ENCODE measurements at regions not wholly inside any gene's neighbourhood (a gene's known extent, or its start where the extent isn't known, plus 50 kb on each side); places are given as distances from the start of the nearest gene placed in this dataset.

- BruUV-seq (replicated peaks), result no TSS peak
- Mint-ChIP-seq H3K4me1 (ENCODE audit: insufficient read depth, unreplicated experiment) (no peaks in the 10 kb centered on the region), H3K27ac (ENCODE audit: low read depth, unreplicated experiment) (no peak overlapping the region), H3K36me3 (ENCODE audit: insufficient read depth, unreplicated experiment) (no peaks in the 10 kb centered on the region), H3K27me3 (ENCODE audit: insufficient read depth, unreplicated experiment) (peaks cover 26% of the 10 kb centered on the region), H3K9me3 (ENCODE audit: unreplicated experiment) (no peaks in the 10 kb centered on the region), H3K4me3 (ENCODE audit: unreplicated experiment) (no peak overlapping the region)
- TF ChIP-seq, protein P1, sequence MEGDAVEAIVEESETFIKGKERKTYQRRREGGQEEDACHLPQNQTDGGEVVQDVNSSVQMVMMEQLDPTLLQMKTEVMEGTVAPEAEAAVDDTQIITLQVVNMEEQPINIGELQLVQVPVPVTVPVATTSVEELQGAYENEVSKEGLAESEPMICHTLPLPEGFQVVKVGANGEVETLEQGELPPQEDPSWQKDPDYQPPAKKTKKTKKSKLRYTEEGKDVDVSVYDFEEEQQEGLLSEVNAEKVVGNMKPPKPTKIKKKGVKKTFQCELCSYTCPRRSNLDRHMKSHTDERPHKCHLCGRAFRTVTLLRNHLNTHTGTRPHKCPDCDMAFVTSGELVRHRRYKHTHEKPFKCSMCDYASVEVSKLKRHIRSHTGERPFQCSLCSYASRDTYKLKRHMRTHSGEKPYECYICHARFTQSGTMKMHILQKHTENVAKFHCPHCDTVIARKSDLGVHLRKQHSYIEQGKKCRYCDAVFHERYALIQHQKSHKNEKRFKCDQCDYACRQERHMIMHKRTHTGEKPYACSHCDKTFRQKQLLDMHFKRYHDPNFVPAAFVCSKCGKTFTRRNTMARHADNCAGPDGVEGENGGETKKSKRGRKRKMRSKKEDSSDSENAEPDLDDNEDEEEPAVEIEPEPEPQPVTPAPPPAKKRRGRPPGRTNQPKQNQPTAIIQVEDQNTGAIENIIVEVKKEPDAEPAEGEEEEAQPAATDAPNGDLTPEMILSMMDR (IDR thresholded peaks at IDR 0.05; ENCODE audit: unreplicated experiment), result no peak
- ChIA-PET CTCF (interaction anchor here (0.7 to 1.1 kb wide), 2 partner anchors 229 to 627 kb away, joined by 3 read pairs; no protein-coding TSS in a partner anchor), POLR2A (no interaction called here)
- intact Hi-C loops (cut with micrococcal nuclease), result no loop called here
- no peak for DNase-seq (ENCODE audit: unreplicated experiment)
Measured at GRCh38 chr1:213876531-213876930, 111.2 kb upstream of the PROX1 start.

DNA sequence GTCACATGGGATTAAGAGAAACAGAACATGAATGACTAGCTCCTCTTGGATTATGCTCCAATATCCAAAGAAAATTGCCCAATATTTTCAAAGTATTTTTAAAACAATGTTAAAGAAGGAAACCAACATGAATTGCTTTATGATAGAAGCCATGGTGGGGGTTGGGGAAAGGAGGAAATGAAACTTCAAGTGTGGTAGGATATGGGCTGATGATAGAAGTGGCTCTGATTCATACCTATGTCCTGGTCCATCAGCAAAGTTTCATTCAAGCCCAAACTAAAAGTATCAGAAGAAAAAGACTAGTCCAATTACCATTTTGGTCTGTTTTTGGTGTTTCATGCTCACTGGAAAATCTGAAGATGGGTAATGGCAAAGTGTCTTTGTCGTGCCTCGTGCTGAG, 104.2 kb upstream of the PROX1 start:
- H3K27ac Mint-ChIP-seq (ENCODE audit: low read depth, unreplicated experiment), result no peak overlapping the region
- H3K36me3 Mint-ChIP-seq (ENCODE audit: insufficient read depth, unreplicated experiment), result no peaks in the 10 kb centered on the region
- H3K9me3 Mint-ChIP-seq (ENCODE audit: unreplicated experiment), result no peaks in the 10 kb centered on the region
- peaks cover 3% of the 10 kb centered on the region for H3K27me3 Mint-ChIP-seq (ENCODE audit: insufficient read depth, unreplicated experiment)
- POLR2A ChIA-PET, result no interaction called here
- TF ChIP-seq, protein P1 (IDR thresholded peaks at IDR 0.05; ENCODE audit: unreplicated experiment), result no peak
- intact Hi-C loops (cut with micrococcal nuclease), result no loop called here
- H3K4me3 Mint-ChIP-seq (ENCODE audit: unreplicated experiment), result no peak overlapping the region
- DNase-seq (ENCODE audit: unreplicated experiment), result no peak
- H3K4me1 Mint-ChIP-seq (ENCODE audit: insufficient read depth, unreplicated experiment), result no peaks in the 10 kb centered on the region
- CTCF ChIA-PET, result interaction anchor here (0.8 kb wide), 1 partner anchor 11 kb away, joined by 3 read pairs; no protein-coding TSS in a partner anchor
- BruUV-seq (replicated peaks), result no TSS peak

GRCh38 chr1:213884402-213884801, 103.4 kb upstream of the PROX1 start:
- CTCF ChIA-PET, result interaction anchor here (0.7 kb wide), 1 partner anchor 14 kb away, joined by 3 read pairs; no protein-coding TSS in a partner anchor
- no peaks in the 10 kb centered on the region for H3K4me1 Mint-ChIP-seq (ENCODE audit: insufficient read depth, unreplicated experiment)
- no peak overlapping the region for H3K4me3 Mint-ChIP-seq (ENCODE audit: unreplicated experiment)
- TF ChIP-seq, protein P1 (IDR thresholded peaks at IDR 0.05; ENCODE audit: unreplicated experiment), result no peak
- no peaks in the 10 kb centered on the region for H3K27me3 Mint-ChIP-seq (ENCODE audit: insufficient read depth, unreplicated experiment)
- no peaks in the 10 kb centered on the region for H3K36me3 Mint-ChIP-seq (ENCODE audit: insufficient read depth, unreplicated experiment)
- intact Hi-C loops (cut with micrococcal nuclease), result no loop called here
- H3K27ac Mint-ChIP-seq (ENCODE audit: low read depth, unreplicated experiment), result no peak overlapping the region
- no peak for DNase-seq (ENCODE audit: unreplicated experiment)
- BruUV-seq (replicated peaks), result no TSS peak
- POLR2A ChIA-PET, result no interaction called here
- no peaks in the 10 kb centered on the region for H3K9me3 Mint-ChIP-seq (ENCODE audit: unreplicated experiment)

GRCh38 chr1:213884942-213885341, 102.8 kb upstream of the PROX1 start:
- no peaks in the 10 kb centered on the region for H3K36me3 Mint-ChIP-seq (ENCODE audit: insufficient read depth, unreplicated experiment)
- POLR2A ChIA-PET, result no interaction called here
- intact Hi-C loops (cut with micrococcal nuclease), result no loop called here

More at GRCh38 chr1:213884942-213885341, 102.8 kb upstream of the PROX1 start:
- no peak for DNase-seq (ENCODE audit: unreplicated experiment)
- H3K27ac Mint-ChIP-seq (ENCODE audit: low read depth, unreplicated experiment), result no peak overlapping the region
- no peaks in the 10 kb centered on the region for H3K9me3 Mint-ChIP-seq (ENCODE audit: unreplicated experiment)
- no peak overlapping the region for H3K4me3 Mint-ChIP-seq (ENCODE audit: unreplicated experiment)
- H3K4me1 Mint-ChIP-seq (ENCODE audit: insufficient read depth, unreplicated experiment), result no peaks in the 10 kb centered on the region
- BruUV-seq (replicated peaks), result no TSS peak
- TF ChIP-seq, protein P1 (IDR thresholded peaks at IDR 0.05; ENCODE audit: unreplicated experiment), result no peak
- CTCF ChIA-PET, result interaction anchor here (0.7 kb wide), 1 partner anchor 15 kb away, joined by 3 read pairs; no protein-coding TSS in a partner anchor
- peaks cover 5% of the 10 kb centered on the region for H3K27me3 Mint-ChIP-seq (ENCODE audit: insufficient read depth, unreplicated experiment)

All from MCF 10A (cell line).